ENCODE measurements at regions not wholly inside any gene's neighbourhood (a gene's known extent, or its start where the extent isn't known, plus 50 kb on each side); places are given as distances from the start of the nearest gene placed in this dataset.

- CTCF ChIA-PET: no interaction called here
- TF ChIP-seq, protein P1, sequence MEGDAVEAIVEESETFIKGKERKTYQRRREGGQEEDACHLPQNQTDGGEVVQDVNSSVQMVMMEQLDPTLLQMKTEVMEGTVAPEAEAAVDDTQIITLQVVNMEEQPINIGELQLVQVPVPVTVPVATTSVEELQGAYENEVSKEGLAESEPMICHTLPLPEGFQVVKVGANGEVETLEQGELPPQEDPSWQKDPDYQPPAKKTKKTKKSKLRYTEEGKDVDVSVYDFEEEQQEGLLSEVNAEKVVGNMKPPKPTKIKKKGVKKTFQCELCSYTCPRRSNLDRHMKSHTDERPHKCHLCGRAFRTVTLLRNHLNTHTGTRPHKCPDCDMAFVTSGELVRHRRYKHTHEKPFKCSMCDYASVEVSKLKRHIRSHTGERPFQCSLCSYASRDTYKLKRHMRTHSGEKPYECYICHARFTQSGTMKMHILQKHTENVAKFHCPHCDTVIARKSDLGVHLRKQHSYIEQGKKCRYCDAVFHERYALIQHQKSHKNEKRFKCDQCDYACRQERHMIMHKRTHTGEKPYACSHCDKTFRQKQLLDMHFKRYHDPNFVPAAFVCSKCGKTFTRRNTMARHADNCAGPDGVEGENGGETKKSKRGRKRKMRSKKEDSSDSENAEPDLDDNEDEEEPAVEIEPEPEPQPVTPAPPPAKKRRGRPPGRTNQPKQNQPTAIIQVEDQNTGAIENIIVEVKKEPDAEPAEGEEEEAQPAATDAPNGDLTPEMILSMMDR (IDR thresholded peaks at IDR 0.05; ENCODE audit: low read depth, low read length): no peak
- POLR2A ChIA-PET: no interaction called here
- H3K27me3 ChIP-seq (ENCODE audit: control insufficient read depth, insufficient read depth, low read length): no peaks in the 10 kb centered on the region
- no peak for DNase-seq (ENCODE audit: low read depth, low spot score)
- H3K9me3 ChIP-seq (ENCODE audit: control insufficient read depth, insufficient read depth, low read length): peaks cover 31% of the 10 kb centered on the region
- H3K27ac ChIP-seq (ENCODE audit: low read depth, low read length): no peak overlapping the region
- H3K4me3 ChIP-seq (ENCODE audit: low read depth, low read length): no peak overlapping the region
Measured at GRCh38 chr5:2482778-2483177, 268.7 kb downstream of the IRX2 start.

GRCh38 chr5:2480871-2481270 is 270.6 kb downstream of the IRX2 start:
- ChIA-PET POLR2A (no interaction called here), CTCF (no interaction called here)
- H3K27ac ChIP-seq (ENCODE audit: low read depth, low read length): no peak overlapping the region
- DNase-seq (ENCODE audit: low read depth, low spot score): no peak
- H3K27me3 ChIP-seq (ENCODE audit: control insufficient read depth, insufficient read depth, low read length): no peaks in the 10 kb centered on the region
- TF ChIP-seq, protein P1 (IDR thresholded peaks at IDR 0.05; ENCODE audit: low read depth, low read length): no peak
- H3K9me3 ChIP-seq (ENCODE audit: control insufficient read depth, insufficient read depth, low read length): peaks cover 35% of the 10 kb centered on the region
- no peak overlapping the region for H3K4me3 ChIP-seq (ENCODE audit: low read depth, low read length)

GRCh38 chr5:2475902-2476301 is 275.6 kb downstream of the IRX2 start:
- Histone ChIP-seq H3K27me3 (ENCODE audit: control insufficient read depth, insufficient read depth, low read length) (no peaks in the 10 kb centered on the region), H3K9me3 (ENCODE audit: control insufficient read depth, insufficient read depth, low read length) (peaks cover 57% of the 10 kb centered on the region), H3K4me3 (ENCODE audit: low read depth, low read length) (no peak overlapping the region), H3K27ac (ENCODE audit: low read depth, low read length) (no peak overlapping the region)
- ChIA-PET CTCF (no interaction called here), POLR2A (no interaction called here)
- no peak for DNase-seq (ENCODE audit: low read depth, low spot score)
- TF ChIP-seq, protein P1 (IDR thresholded peaks at IDR 0.05; ENCODE audit: low read depth, low read length): no peak

DNA sequence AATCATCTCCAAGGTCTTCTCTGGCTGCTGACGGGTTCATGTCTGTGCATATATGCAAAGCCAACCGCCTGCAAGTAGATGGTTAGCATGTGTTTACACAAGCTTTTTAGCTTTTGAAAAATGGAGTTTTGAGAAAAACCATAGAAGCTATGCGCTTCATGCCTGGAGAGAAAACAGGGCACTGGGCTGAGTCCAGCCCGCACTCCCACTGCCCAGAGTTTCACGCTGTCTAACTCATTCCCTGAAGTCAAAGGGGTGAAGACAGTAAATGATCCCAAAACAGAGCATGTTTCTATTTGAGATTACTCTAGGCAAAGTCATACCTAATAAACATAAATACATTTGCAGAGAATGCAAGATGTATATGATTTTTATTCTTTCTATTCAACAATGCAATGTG is 278.8 kb downstream of the IRX2 start:
- no peak for DNase-seq (ENCODE audit: low read depth, low spot score)
- TF ChIP-seq, protein P1 (IDR thresholded peaks at IDR 0.05; ENCODE audit: low read depth, low read length): no peak
- no peak overlapping the region for H3K4me3 ChIP-seq (ENCODE audit: low read depth, low read length)
- ChIA-PET POLR2A (interaction anchor here (0.7 kb wide), 1 partner anchor 1404 kb away, joined by 4 read pairs; no protein-coding TSS in a partner anchor), CTCF (no interaction called here)
- H3K9me3 ChIP-seq (ENCODE audit: control insufficient read depth, insufficient read depth, low read length): peaks cover 55% of the 10 kb centered on the region
- H3K27me3 ChIP-seq (ENCODE audit: control insufficient read depth, insufficient read depth, low read length): no peaks in the 10 kb centered on the region
- H3K27ac ChIP-seq (ENCODE audit: low read depth, low read length): no peak overlapping the region

- H3K27ac ChIP-seq (ENCODE audit: low read depth, low read length): no peak overlapping the region
- no peak overlapping the region for H3K4me3 ChIP-seq (ENCODE audit: low read depth, low read length)
- TF ChIP-seq, protein P1 (IDR thresholded peaks at IDR 0.05; ENCODE audit: low read depth, low read length): no peak
- POLR2A ChIA-PET: no interaction called here
- CTCF ChIA-PET: no interaction called here
- H3K9me3 ChIP-seq (ENCODE audit: control insufficient read depth, insufficient read depth, low read length): peaks cover 54% of the 10 kb centered on the region
- DNase-seq (ENCODE audit: low read depth, low spot score): no peak
- no peaks in the 10 kb centered on the region for H3K27me3 ChIP-seq (ENCODE audit: control insufficient read depth, insufficient read depth, low read length)
Measured at GRCh38 chr5:2471152-2471879, 280.2 kb downstream of the IRX2 start.
